ENCODE measurements at regions not wholly inside any gene's neighbourhood (a gene's known extent, or its start where the extent isn't known, plus 50 kb on each side); places are given as distances from the start of the nearest gene placed in this dataset.

DNA sequence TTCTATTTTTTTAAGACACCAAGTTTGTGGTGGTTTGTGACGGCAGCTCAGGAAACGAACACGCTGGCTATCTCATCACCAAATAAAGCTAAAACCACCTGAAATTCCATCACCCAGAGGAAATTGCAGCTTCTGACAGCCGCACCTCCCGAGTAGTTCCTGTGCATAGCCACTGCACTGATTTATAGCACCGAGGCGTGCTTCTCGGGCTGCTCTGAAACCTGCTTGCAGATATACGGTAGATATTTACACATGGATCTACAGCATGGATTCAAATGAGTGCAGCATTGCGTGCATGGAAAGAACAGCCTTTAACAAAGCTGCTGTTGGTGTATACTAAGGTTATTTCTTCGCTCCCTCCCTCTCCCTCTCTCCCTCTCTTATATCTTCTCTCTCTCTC is 153.8 kb downstream of the PHF2 start:
- no peak for DNase-seq (ENCODE audit: low read depth)
